Cardiac fibroblast (primary cell): ENCODE measurements at regions not wholly inside any gene's neighbourhood (a gene's known extent, or its start where the extent isn't known, plus 50 kb on each side); places are given as distances from the start of the nearest gene placed in this dataset.

Experiments
- DNase-seq, 2 donors: peaks; one replicate each; pipeline versions ENCODE4 v3.0.0 to v3.0.0-alpha.2; 2010; ENCODE audit warnings: low read depth in 2 of 2
- H3K4me3 ChIP-seq, 2 donors: replicated peaks in 1 of 2; 1 replicate in 1 of 2; 2 replicates in 1 of 2; pipeline ENCODE4 v1.5.1; 2011; ENCODE audit warnings: low read depth in 2 of 2, low read length in 2 of 2, mild to moderate bottlenecking in 2 of 2, moderate library complexity in 1 of 2
- CTCF ChIP-seq: IDR thresholded peaks from one replicate; pipeline ENCODE4 v1.5.1; 2011; ENCODE audit warnings: low read depth, mild to moderate bottlenecking, low read length, inconsistent platforms

GRCh38 chr15:47954196-47954595 is 166.6 kb upstream of the SLC24A5 start:
- TF ChIP-seq CTCF: no peak
- DNase-seq: no peak
- no peak overlapping the region for H3K4me3 ChIP-seq

GRCh38 chr15:47955021-47955420 is 165.8 kb upstream of the SLC24A5 start:
- DNase-seq: no peak
- no peak for TF ChIP-seq CTCF
- H3K4me3 ChIP-seq: no peak overlapping the region

GRCh38 chr15:47959617-47960413 is 161.0 kb upstream of the SLC24A5 start:
- no peak overlapping the region for H3K4me3 ChIP-seq
- DNase-seq: no peak
- TF ChIP-seq CTCF: no peak

- H3K4me3 ChIP-seq: no peak overlapping the region
- DNase-seq: no peak
- no peak for TF ChIP-seq CTCF
These were observed 159.2 kb upstream of the SLC24A5 start for GRCh38 chr15:47961401-47962090.

DNA sequence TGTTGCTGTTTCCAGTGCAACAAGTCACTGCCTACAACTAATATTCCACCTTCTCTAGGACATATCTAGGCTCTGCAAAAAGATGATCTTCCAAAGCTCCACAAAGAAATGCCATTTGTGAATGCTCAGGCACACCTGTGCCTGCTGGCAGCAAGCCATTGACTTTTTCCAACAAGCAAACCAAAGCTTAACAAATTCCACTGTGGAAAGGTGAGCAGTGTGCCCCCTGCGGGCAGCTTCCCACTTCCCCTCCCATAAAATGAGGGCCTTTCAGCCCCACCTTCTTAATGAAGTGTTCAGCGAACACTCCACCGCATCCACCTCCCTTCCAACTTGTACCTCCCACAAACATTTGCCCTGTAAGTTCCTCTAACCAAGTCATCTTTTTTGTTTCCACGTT is 157.5 kb upstream of the SLC24A5 start:
- H3K4me3 ChIP-seq: no peak overlapping the region
- no peak for TF ChIP-seq CTCF
- DNase-seq: no peak

GRCh38 chr15:47964229-47964628 is 156.6 kb upstream of the SLC24A5 start:
- no peak overlapping the region for H3K4me3 ChIP-seq
- TF ChIP-seq CTCF: no peak
- no peak for DNase-seq
